K562 (cell line): ENCODE measurements at regions not wholly inside any gene's neighbourhood (a gene's known extent, or its start where the extent isn't known, plus 50 kb on each side); places are given as distances from the start of the nearest gene placed in this dataset.

Experiments used
- EHMT2 ChIP-seq: fragments of 450-650 bp; IDR thresholded peaks from 2 replicates; pipeline ENCODE4 v1.6.1; 2018; ENCODE audit warnings: antibody characterized with exemption
- MGA ChIP-seq: fragments of 450-650 bp; IDR thresholded peaks from 2 replicates; pipeline ENCODE4 v1.6.1; 2016; ENCODE audit warnings: mild to moderate bottlenecking, moderate library complexity
- SAP30 ChIP-seq: fragments of 200-600 bp; sonication (generic); IDR thresholded peaks from 2 replicates; pipeline ENCODE4 v1.6.1; 2012; ENCODE audit warnings: borderline replicate concordance, low read depth, mild to moderate bottlenecking, moderate library complexity, low read length, control low read depth, inconsistent platforms; ENCODE audit not compliant: insufficient read depth, poor library complexity, severe bottlenecking
- ZNF444 ChIP-seq: fragments of 250-450 bp; sonication (Bioruptor Pico); IDR thresholded peaks from 2 replicates; pipeline ENCODE4 v1.4.0; 2020; ENCODE audit warnings: mild to moderate bottlenecking, moderate library complexity
- ZNF511 ChIP-seq: sonication (generic); formaldehyde crosslinking; IDR thresholded peaks from 2 replicates; pipeline ENCODE4 v1.8.0; 2022; ENCODE audit warnings: mild to moderate bottlenecking, missing genetic modification reagents

- no peak for TF ChIP-seq MGA
- no peak for TF ChIP-seq EHMT2
- no peak for TF ChIP-seq SAP30
- no peak for TF ChIP-seq ZNF444 (CRISPR knock-in tag)
- TF ChIP-seq ZNF511 (CRISPR knock-in tag) = no peak
Observed at GRCh38 chrX:112306027-112306426, 223.5 kb upstream of the TRPC5 start (continued).
